Astrocyte (in vitro differentiated cells and primary cell): ENCODE measurements at regions not wholly inside any gene's neighbourhood (a gene's known extent, or its start where the extent isn't known, plus 50 kb on each side); places are given as distances from the start of the nearest gene placed in this dataset.
"Not testable (repeated sequence)": the region's sequence is repeated elsewhere in the genome, so short reads cannot be mapped to it uniquely, and the experiment has no call there.

ENCODE experiments used
- DNase-seq: peaks from one replicate; pipeline ENCODE4 v3.0.0-alpha.2; 2010; ENCODE audit warnings: low read depth
- FAIRE-seq: peaks from 2 replicates; lab custom pipeline; 2011; peaks lifted over from hg19 to GRCh38; lab: Jason Lieb, UNC
- H2AFZ ChIP-seq: 2 replicates; pipeline ENCODE4 v1.6.0; 2012; ENCODE audit warnings: low read depth, low read length, inconsistent platforms
- H3K27ac ChIP-seq: 2 replicates; pipeline ENCODE4 v1.5.1; 2011; ENCODE audit warnings: low read depth, low read length, inconsistent platforms
- H3K27me3 ChIP-seq: 2 replicates; pipeline ENCODE4 v1.6.0; 2011; ENCODE audit warnings: low read length, inconsistent platforms; ENCODE audit not compliant: insufficient read depth
- H3K36me3 ChIP-seq: 2 replicates; pipeline ENCODE4 v1.5.1; 2011; ENCODE audit warnings: low read length, inconsistent platforms; ENCODE audit not compliant: insufficient read depth
- H3K4me1 ChIP-seq: 2 replicates; pipeline ENCODE4 v1.5.1; 2011; ENCODE audit warnings: low read length, inconsistent platforms; ENCODE audit not compliant: insufficient read depth
- H3K4me2 ChIP-seq: 2 replicates; pipeline ENCODE4 v1.6.0; 2012; ENCODE audit warnings: low read length, inconsistent platforms
- H3K4me3 ChIP-seq: 2 replicates; pipeline ENCODE4 v1.5.1; 2011; ENCODE audit warnings: low read depth, mild to moderate bottlenecking, low read length, inconsistent platforms; ENCODE audit not compliant: insufficient read depth
- H3K79me2 ChIP-seq: 2 replicates; pipeline ENCODE4 v1.6.0; 2012; ENCODE audit warnings: mild to moderate bottlenecking, low read length, inconsistent platforms; ENCODE audit not compliant: insufficient read depth
- H3K9ac ChIP-seq: 2 replicates; pipeline ENCODE4 v1.6.0; 2012; ENCODE audit warnings: mild to moderate bottlenecking, low read length, inconsistent platforms
- H3K9me3 ChIP-seq: 2 replicates; pipeline ENCODE4 v1.5.1; 2012; ENCODE audit warnings: low read depth, mild to moderate bottlenecking, low read length, inconsistent platforms; ENCODE audit not compliant: insufficient read depth
- H4K20me1 ChIP-seq: 2 replicates; pipeline ENCODE4 v1.6.0; 2012; ENCODE audit warnings: low read length, inconsistent platforms; ENCODE audit not compliant: insufficient read depth
- H3K27ac Mint-ChIP-seq: one replicate; pipeline ENCODE4 v1.8.0; 2021; ENCODE audit warnings: mild to moderate bottlenecking, mixed read lengths; ENCODE audit not compliant: unreplicated experiment
- H3K27me3 Mint-ChIP-seq: one replicate; pipeline ENCODE4 v1.8.0; 2021; ENCODE audit warnings: low read depth, mixed read lengths; ENCODE audit not compliant: unreplicated experiment
- H3K36me3 Mint-ChIP-seq: one replicate; pipeline ENCODE4 v1.8.0; 2021; ENCODE audit warnings: low read depth, mixed read lengths; ENCODE audit not compliant: unreplicated experiment
- H3K4me1 Mint-ChIP-seq: one replicate; pipeline ENCODE4 v1.8.0; 2021; ENCODE audit warnings: low read depth, mixed read lengths; ENCODE audit not compliant: unreplicated experiment
- H3K4me3 Mint-ChIP-seq: one replicate; pipeline ENCODE4 v1.8.0; 2021; ENCODE audit warnings: mild to moderate bottlenecking, moderate library complexity, mixed read lengths; ENCODE audit not compliant: unreplicated experiment
- H3K9me3 Mint-ChIP-seq: one replicate; pipeline ENCODE4 v1.8.0; 2021; ENCODE audit warnings: mild to moderate bottlenecking, mixed read lengths; ENCODE audit not compliant: unreplicated experiment
- CTCF ChIP-seq: IDR thresholded peaks from 2 replicates; pipeline ENCODE4 v1.5.1; 2011; ENCODE audit warnings: low read depth, mild to moderate bottlenecking, inconsistent platforms, low read length, moderate library complexity; ENCODE audit not compliant: insufficient read depth
- EZH2 ChIP-seq: IDR thresholded peaks from 2 replicates; pipeline ENCODE4 v1.6.1; 2012; ENCODE audit warnings: mild to moderate bottlenecking, low read length, inconsistent platforms; ENCODE audit not compliant: insufficient read depth

- H3K4me3 ChIP-seq = not testable (repeated sequence)
These were observed 473.6 kb downstream of the FAM72C start for GRCh38 chr1:143498059-143498749.

DNA sequence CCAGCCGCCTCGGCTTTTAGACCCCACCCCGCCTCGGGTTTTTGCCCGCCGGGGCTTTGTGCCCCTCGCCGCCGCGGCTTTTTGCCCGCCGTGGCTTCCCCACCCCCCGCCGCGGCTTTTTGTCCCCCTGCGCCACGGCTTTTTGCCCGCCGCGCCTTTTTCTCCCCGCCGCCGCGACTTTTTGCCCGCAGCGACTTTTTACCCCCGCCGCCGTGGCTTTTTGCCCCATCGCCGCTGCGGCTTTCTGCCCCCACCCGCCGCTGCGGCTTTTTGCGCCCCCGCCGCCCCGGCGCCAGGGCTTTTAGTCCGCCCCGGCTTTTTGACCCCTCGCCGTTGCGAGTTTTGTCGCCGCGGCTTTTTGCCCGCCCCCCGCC, 474.4 kb downstream of the FAM72C start:
- Mint-ChIP-seq H3K4me3 (no peak overlapping the region), H3K4me1 (no peaks in the 10 kb centered on the region), H3K36me3 (no peaks in the 10 kb centered on the region), H3K27me3 (peaks cover 6% of the 10 kb centered on the region), H3K27ac (no peak overlapping the region), H3K9me3 (peaks cover 2% of the 10 kb centered on the region)
- DNase-seq (no peak), FAIRE-seq (no peak)
- no peaks in the 10 kb centered on the region for H3K79me2 ChIP-seq
- TF ChIP-seq EZH2 (no peak), CTCF (no peak)
- no peaks in the 10 kb centered on the region for H3K27me3 ChIP-seq
- no peak overlapping the region for H3K4me3 ChIP-seq
- H3K9ac ChIP-seq = no peak overlapping the region
- H3K27ac ChIP-seq = no peak overlapping the region
- H2AFZ ChIP-seq = no peak overlapping the region
- H3K36me3 ChIP-seq = no peaks in the 10 kb centered on the region
- H3K9me3 ChIP-seq = no peaks in the 10 kb centered on the region
- no peaks in the 10 kb centered on the region for H4K20me1 ChIP-seq
- no peaks in the 10 kb centered on the region for H3K4me1 ChIP-seq
- no peak overlapping the region for H3K4me2 ChIP-seq

More at GRCh38 chr1:143498059-143498749, 473.6 kb downstream of the FAM72C start:
- TF ChIP-seq EZH2 = peak; percentile 88
- H3K36me3 Mint-ChIP-seq, H3K4me1 Mint-ChIP-seq, H3K9me3 Mint-ChIP-seq, H4K20me1 ChIP-seq, H3K4me3 Mint-ChIP-seq, H3K27ac ChIP-seq, H3K36me3 ChIP-seq, H3K4me1 ChIP-seq, FAIRE-seq, H3K9ac ChIP-seq, H3K79me2 ChIP-seq, H3K27me3 ChIP-seq, H2AFZ ChIP-seq, H3K27ac Mint-ChIP-seq, DNase-seq, H3K9me3 ChIP-seq: not testable (repeated sequence)
- peaks cover 11% of the 10 kb centered on the region for H3K27me3 Mint-ChIP-seq
- H3K4me2 ChIP-seq = peak overlapping the region; percentile 44

GRCh38 chr1:143496526-143497373, 475.0 kb downstream of the FAM72C start:
- not testable (repeated sequence) for H3K27ac ChIP-seq, H3K9ac ChIP-seq, DNase-seq, H3K4me1 Mint-ChIP-seq, H3K4me3 Mint-ChIP-seq, FAIRE-seq, H3K79me2 ChIP-seq, H3K27me3 ChIP-seq, H3K27me3 Mint-ChIP-seq, H3K36me3 Mint-ChIP-seq, H3K27ac Mint-ChIP-seq, H2AFZ ChIP-seq, H3K4me2 ChIP-seq, H3K9me3 ChIP-seq, H4K20me1 ChIP-seq, H3K9me3 Mint-ChIP-seq, H3K4me3 ChIP-seq, H3K4me1 ChIP-seq, H3K36me3 ChIP-seq
